OCI-LY1 (cell line): ENCODE measurements at regions not wholly inside any gene's neighbourhood (a gene's known extent, or its start where the extent isn't known, plus 50 kb on each side); places are given as distances from the start of the nearest gene placed in this dataset.

Experiments
- H2AFZ ChIP-seq: fragments of 200-600 bp; sonication (generic), shearing (Covaris generic); 2 replicates; pipeline ENCODE4 v1.6.0; 2014; ENCODE audit warnings: antibody characterized with exemption, mild to moderate bottlenecking, low read length
- H3F3A ChIP-seq: fragments of 200-600 bp; sonication (generic), shearing (Covaris generic); 2 replicates; pipeline ENCODE4 v1.6.0; 2014; ENCODE audit warnings: mild to moderate bottlenecking, antibody characterized with exemption, low read length, moderate library complexity; ENCODE audit not compliant: insufficient read depth
- H3K27ac ChIP-seq: fragments of 200-600 bp; sonication (generic); 2 replicates; pipeline ENCODE4 v1.5.1; 2014; ENCODE audit warnings: low read length, mixed run types, mild to moderate bottlenecking, low read depth; ENCODE audit not compliant: poor library complexity, severe bottlenecking
- H3K27me3 ChIP-seq: fragments of 200-600 bp; sonication (generic); 2 replicates; pipeline ENCODE4 v1.6.0; 2014; ENCODE audit warnings: antibody characterized with exemption, mild to moderate bottlenecking, low read length, moderate library complexity; ENCODE audit not compliant: insufficient read depth
- H3K36me3 ChIP-seq: fragments of 200-600 bp; sonication (generic); 2 replicates; pipeline ENCODE4 v1.6.1; 2014; ENCODE audit warnings: mild to moderate bottlenecking, antibody characterized with exemption, low read length, moderate library complexity, mixed read lengths; ENCODE audit not compliant: insufficient read depth
- H3K4me1 ChIP-seq: fragments of 200-600 bp; sonication (generic); 2 replicates; pipeline ENCODE4 v1.5.1; 2014; ENCODE audit warnings: mild to moderate bottlenecking, low read length, moderate library complexity; ENCODE audit not compliant: insufficient read depth, severe bottlenecking
- H3K4me2 ChIP-seq: fragments of 200-600 bp; sonication (generic), shearing (Covaris generic); 2 replicates; pipeline ENCODE4 v1.6.1; 2014; ENCODE audit warnings: low read length
- H3K4me3 ChIP-seq: fragments of 200-600 bp; sonication (generic); 2 replicates; pipeline ENCODE4 v1.5.1; 2014; ENCODE audit warnings: low read length, low read depth, mild to moderate bottlenecking, mixed read lengths; ENCODE audit not compliant: poor library complexity, severe bottlenecking
- H3K79me2 ChIP-seq: fragments of 200-600 bp; shearing (Covaris generic); 2 replicates; pipeline ENCODE4 v1.6.1; 2016; ENCODE audit warnings: mixed run types, low read length, mixed read lengths; ENCODE audit not compliant: insufficient read depth
- H3K9ac ChIP-seq: fragments of 200-600 bp; sonication (generic), shearing (Covaris generic); 2 replicates; pipeline ENCODE4 v1.6.1; 2014; ENCODE audit warnings: mild to moderate bottlenecking, low read length, mixed read lengths
- H3K9me2 ChIP-seq: fragments of 200-600 bp; sonication (generic), shearing (Covaris generic); 2 replicates; pipeline ENCODE4 v1.6.1; 2014; ENCODE audit warnings: low read depth, mild to moderate bottlenecking, low read length, mixed read lengths
- H3K9me3 ChIP-seq: fragments of 200-600 bp; shearing (Covaris generic); 2 replicates; pipeline ENCODE4 v1.6.1; 2014; ENCODE audit warnings: low read length, mixed read lengths
- H4K20me1 ChIP-seq: fragments of 200-600 bp; sonication (generic), shearing (Covaris generic); 2 replicates; pipeline ENCODE4 v1.6.0; 2016; ENCODE audit warnings: mild to moderate bottlenecking, low read length; ENCODE audit not compliant: insufficient read depth
- EZH2 ChIP-seq: fragments of 200-600 bp; sonication (generic), shearing (Covaris generic); IDR thresholded peaks from 2 replicates; pipeline ENCODE4 v1.8.0; 2017; ENCODE audit warnings: borderline replicate concordance, mixed run types, mild to moderate bottlenecking, antibody characterized with exemption, low read length, moderate library complexity, mixed read lengths
- TF ChIP-seq, protein P1 (sequence below): fragments of 200-600 bp; sonication (generic), shearing (Covaris generic); IDR thresholded peaks from 2 replicates; pipeline ENCODE4 v1.5.1; 2017; ENCODE audit warnings: mild to moderate bottlenecking, antibody characterized with exemption, low read length, moderate library complexity, mixed read lengths

DNA sequence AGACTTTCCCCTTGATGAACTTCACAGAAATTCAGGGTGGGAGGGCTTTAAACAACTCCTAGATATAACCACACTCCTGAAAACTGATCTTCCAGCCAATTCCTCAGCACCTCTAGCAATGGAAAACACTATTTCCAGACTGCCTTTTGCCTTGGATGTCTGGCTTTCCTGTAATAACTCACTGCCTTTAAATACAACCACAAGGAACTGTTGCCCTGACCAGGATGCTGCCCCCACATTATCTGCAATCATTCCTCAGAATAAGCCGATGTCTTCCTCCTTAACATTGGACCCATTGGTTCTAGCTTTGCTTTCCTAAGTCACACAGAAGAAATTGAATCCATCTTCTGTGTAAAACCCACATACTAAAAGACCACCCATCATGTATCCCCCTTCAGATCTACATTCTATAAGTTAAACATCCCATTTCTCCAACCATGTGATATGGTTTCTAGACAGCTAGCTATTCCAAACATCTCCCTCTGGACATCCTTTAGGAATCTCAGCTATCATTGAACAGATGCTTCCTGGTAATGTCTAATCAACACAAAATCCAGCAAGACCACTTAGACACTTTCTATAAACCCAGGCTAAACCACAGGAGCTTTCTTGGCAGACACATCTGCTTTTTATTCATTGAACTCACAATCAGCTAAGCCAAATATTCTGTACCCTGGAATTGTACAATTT is 95.9 kb upstream of the KCNQ5 start:
- Histone ChIP-seq H3K9me2 (no peaks in the 10 kb centered on the region), H3K79me2 (no peaks in the 10 kb centered on the region), H3K27me3 (no peaks in the 10 kb centered on the region; the same call in 1 of the 2 replicates), H3K4me1 (no peaks in the 10 kb centered on the region), H3F3A (no peaks in the 10 kb centered on the region), H3K4me3 (no peak overlapping the region), H3K4me2 (no peak overlapping the region), H3K36me3 (no peaks in the 10 kb centered on the region), H4K20me1 (no peaks in the 10 kb centered on the region), H3K27ac (no peak overlapping the region), H3K9ac (no peak overlapping the region), H3K9me3 (no peaks in the 10 kb centered on the region), H2AFZ (no peak overlapping the region)
- TF ChIP-seq, protein P1, sequence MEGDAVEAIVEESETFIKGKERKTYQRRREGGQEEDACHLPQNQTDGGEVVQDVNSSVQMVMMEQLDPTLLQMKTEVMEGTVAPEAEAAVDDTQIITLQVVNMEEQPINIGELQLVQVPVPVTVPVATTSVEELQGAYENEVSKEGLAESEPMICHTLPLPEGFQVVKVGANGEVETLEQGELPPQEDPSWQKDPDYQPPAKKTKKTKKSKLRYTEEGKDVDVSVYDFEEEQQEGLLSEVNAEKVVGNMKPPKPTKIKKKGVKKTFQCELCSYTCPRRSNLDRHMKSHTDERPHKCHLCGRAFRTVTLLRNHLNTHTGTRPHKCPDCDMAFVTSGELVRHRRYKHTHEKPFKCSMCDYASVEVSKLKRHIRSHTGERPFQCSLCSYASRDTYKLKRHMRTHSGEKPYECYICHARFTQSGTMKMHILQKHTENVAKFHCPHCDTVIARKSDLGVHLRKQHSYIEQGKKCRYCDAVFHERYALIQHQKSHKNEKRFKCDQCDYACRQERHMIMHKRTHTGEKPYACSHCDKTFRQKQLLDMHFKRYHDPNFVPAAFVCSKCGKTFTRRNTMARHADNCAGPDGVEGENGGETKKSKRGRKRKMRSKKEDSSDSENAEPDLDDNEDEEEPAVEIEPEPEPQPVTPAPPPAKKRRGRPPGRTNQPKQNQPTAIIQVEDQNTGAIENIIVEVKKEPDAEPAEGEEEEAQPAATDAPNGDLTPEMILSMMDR: no peak
- no peak for TF ChIP-seq EZH2

DNA sequence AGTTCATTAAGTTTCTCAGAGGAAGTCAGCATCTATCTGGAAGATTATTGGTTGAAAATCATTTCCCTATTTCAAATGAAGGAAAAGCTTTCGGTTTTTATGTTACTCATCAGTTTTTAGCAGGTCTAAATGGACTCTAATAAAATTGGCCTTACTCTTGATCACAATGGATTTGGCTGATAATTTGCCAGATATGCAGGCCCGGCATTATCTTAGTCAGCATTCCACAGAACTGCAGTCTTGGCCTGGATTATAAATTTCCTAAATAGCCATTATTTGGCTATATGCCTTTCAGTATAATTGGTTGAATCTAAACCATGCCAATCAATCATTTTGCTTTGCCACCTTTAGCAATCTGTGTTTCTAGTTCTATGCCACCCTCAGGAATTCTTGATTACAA is 91.7 kb upstream of the KCNQ5 start:
- Histone ChIP-seq H3K79me2 (no peaks in the 10 kb centered on the region), H3K9me3 (no peaks in the 10 kb centered on the region), H3K36me3 (no peaks in the 10 kb centered on the region), H2AFZ (no peak overlapping the region), H3K9me2 (no peaks in the 10 kb centered on the region), H3K4me3 (no peak overlapping the region), H3K4me1 (no peaks in the 10 kb centered on the region), H3K27ac (no peak overlapping the region), H3K9ac (no peak overlapping the region), H3F3A (no peaks in the 10 kb centered on the region), H3K27me3 (no peaks in the 10 kb centered on the region; the same call in 1 of the 2 replicates), H4K20me1 (no peaks in the 10 kb centered on the region), H3K4me2 (no peak overlapping the region)
- TF ChIP-seq, protein P1: no peak
- TF ChIP-seq EZH2: no peak

DNA sequence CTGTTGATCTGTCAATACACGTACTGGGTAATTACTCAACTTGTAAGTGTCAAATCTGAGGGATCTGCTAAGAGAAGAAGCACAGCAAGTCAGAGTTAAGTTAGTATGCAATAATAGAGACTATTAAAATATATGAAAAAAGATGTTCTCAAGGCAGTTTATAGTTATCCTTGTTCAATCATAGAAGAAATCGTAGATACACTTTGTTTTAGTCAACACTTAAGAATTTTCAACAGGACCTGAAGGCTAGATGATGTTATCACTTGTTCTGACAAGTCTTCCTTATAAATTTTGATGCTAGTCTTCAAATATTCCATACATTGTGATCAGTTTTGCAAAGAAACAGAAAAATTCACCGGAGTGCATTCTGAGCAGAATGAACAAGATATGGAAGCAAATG is 91.1 kb upstream of the KCNQ5 start:
- H3F3A ChIP-seq: no peaks in the 10 kb centered on the region
- TF ChIP-seq, protein P1: no peak
- no peak for TF ChIP-seq EZH2

More for the DNA sequence above, 91.1 kb upstream of the KCNQ5 start:
- Histone ChIP-seq H3K36me3 (no peaks in the 10 kb centered on the region), H3K4me2 (no peak overlapping the region), H3K4me1 (no peaks in the 10 kb centered on the region), H3K4me3 (no peak overlapping the region), H2AFZ (no peak overlapping the region), H4K20me1 (no peaks in the 10 kb centered on the region), H3K9ac (no peak overlapping the region), H3K27me3 (no peaks in the 10 kb centered on the region; the same call in 1 of the 2 replicates), H3K9me2 (no peaks in the 10 kb centered on the region), H3K79me2 (no peaks in the 10 kb centered on the region), H3K9me3 (no peaks in the 10 kb centered on the region), H3K27ac (no peak overlapping the region)
